SK-N-MC (cell line): ENCODE measurements at regions not wholly inside any gene's neighbourhood (a gene's known extent, or its start where the extent isn't known, plus 50 kb on each side); places are given as distances from the start of the nearest gene placed in this dataset.

Source experiments
- EZH2 ChIP-seq: fragments of 200-600 bp; sonication (generic); IDR thresholded peaks from one replicate; pipeline ENCODE4 v1.6.1; 2017; ENCODE audit warnings: antibody characterized with exemption
- POLR2AphosphoS5 ChIP-seq: IDR thresholded peaks from 2 replicates; pipeline ENCODE4 v1.6.1; 2012; ENCODE audit warnings: mild to moderate bottlenecking, low read depth, low read length, borderline replicate concordance

GRCh38 chr2:88959480-88960204 lies 268.2 kb downstream of the RPIA start:
- TF ChIP-seq POLR2AphosphoS5 (no peak), EZH2 (no peak)
